GM06990 (cell line): ENCODE measurements at regions not wholly inside any gene's neighbourhood (a gene's known extent, or its start where the extent isn't known, plus 50 kb on each side); places are given as distances from the start of the nearest gene placed in this dataset.

Experiments used
- DNase-seq: peaks from one replicate; pipeline ENCODE4 v3.0.0-alpha.2; 2011; ENCODE audit not compliant: insufficient read length; ENCODE audit errors: extremely low read depth
- H3K27me3 ChIP-seq: replicated peaks from 2 replicates; pipeline ENCODE4 v1.6.0; 2011; ENCODE audit warnings: low read length; ENCODE audit not compliant: control insufficient read depth, insufficient read depth
- H3K36me3 ChIP-seq: 2 replicates; pipeline ENCODE4 v1.5.1; 2011; ENCODE audit warnings: low read length; ENCODE audit not compliant: control insufficient read depth, insufficient read depth
- H3K4me3 ChIP-seq: replicated peaks from 2 replicates; pipeline ENCODE4 v1.5.1; 2011; ENCODE audit warnings: low read depth, mild to moderate bottlenecking, control low read depth, low read length
- CTCF ChIP-seq: IDR thresholded peaks from 2 replicates; pipeline ENCODE4 v1.5.1; 2011; ENCODE audit warnings: low read length, control low read depth, mild to moderate bottlenecking, inconsistent platforms; ENCODE audit not compliant: insufficient read depth, poor library complexity, severe bottlenecking

DNA sequence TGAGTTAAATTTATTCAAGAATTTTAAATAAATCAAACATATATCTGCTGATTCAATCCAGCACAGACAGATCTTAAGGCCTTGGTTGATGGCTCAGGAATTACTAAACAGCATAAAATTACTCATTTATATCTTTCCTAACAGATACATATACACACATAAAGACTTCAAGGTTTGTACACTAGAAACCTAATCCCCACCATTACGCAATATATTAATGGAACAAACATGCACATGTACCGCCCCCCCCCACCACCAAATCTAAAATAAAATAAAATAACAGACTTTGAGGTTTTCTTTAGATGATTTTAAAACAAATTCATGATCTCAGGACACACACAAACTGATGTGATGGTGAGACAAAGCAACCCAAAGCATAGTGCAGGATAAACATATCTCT, 333.9 kb upstream of the DDX53 start:
- no peaks in the 10 kb centered on the region for H3K36me3 ChIP-seq
- H3K4me3 ChIP-seq, result no peak overlapping the region
- DNase-seq, result no peak
- no peaks in the 10 kb centered on the region for H3K27me3 ChIP-seq
- no peak for TF ChIP-seq CTCF

GRCh38 chrX:22666441-22666840, 333.3 kb upstream of the DDX53 start:
- DNase-seq, result no peak
- peak; percentile 41 for TF ChIP-seq CTCF
- no peaks in the 10 kb centered on the region for H3K36me3 ChIP-seq
- H3K27me3 ChIP-seq, result no peaks in the 10 kb centered on the region
- no peak overlapping the region for H3K4me3 ChIP-seq

DNA sequence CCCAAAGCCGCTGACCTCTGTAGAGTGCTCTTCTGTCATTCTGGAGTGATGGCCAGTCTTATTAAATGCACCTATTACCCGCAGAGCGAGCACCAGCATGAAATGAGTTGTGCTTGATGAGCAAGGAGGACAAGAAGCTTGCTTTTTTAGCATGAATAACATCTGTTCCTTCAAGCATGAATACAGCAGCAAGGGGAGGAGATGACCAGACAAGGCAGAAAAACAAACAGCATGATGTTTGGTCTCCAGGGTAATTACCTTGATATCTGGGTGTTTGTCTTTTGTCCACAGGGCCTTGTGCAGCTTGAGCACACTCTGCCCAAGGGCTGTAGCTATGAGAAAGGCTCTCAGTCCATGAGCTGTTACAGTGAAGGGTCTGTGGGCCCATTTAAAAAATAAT, 324.8 kb upstream of the DDX53 start:
- TF ChIP-seq CTCF, result no peak
- no peak overlapping the region for H3K4me3 ChIP-seq
- no peaks in the 10 kb centered on the region for H3K36me3 ChIP-seq
- no peak for DNase-seq
- H3K27me3 ChIP-seq, result no peaks in the 10 kb centered on the region

- Histone ChIP-seq H3K27me3 (no peaks in the 10 kb centered on the region), H3K4me3 (no peak overlapping the region), H3K36me3 (no peaks in the 10 kb centered on the region)
- DNase-seq, result no peak
- TF ChIP-seq CTCF, result no peak
Observed at GRCh38 chrX:22686138-22686541, 313.6 kb upstream of the DDX53 start.

DNA sequence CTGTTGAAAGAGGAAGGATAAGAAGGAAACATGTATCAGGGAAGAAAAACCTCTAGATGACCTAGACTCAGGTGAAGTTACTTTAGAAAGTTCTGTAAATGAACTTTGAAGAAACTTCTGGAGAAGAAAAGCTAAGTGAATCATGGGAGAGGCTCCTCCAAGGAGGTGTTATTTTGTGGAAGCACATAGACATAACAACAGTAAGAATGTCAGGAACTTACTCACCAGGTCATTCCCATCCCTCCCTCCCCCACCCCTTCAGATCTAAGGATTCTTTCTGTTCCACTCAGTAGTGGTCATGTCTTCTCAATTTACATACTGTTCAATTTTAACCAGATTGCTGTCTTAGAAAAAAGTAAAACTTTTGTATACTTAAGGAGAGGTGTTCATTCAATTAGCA, 310.5 kb upstream of the DDX53 start:
- Histone ChIP-seq H3K4me3 (no peak overlapping the region), H3K27me3 (no peaks in the 10 kb centered on the region), H3K36me3 (no peaks in the 10 kb centered on the region)
- no peak for DNase-seq
- TF ChIP-seq CTCF, result no peak

DNA sequence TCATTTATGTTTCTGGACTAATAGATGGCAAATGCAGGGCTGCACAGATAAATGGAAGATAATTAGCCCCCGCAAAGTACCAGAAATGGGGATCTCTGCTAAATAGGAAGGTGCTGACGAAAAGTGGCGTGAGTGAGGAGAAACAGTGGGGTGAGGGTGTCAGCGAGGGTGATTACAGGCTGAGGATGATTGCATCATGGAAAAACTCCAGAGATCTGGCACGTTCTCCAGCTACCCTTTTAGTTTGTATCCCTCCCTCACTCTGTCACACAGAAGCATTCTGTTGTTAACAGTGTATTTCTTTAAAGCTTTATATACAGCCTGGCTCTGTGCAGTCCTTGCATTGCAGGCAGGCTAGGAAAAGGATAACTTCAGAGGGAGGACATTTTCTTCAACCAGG, 309.6 kb upstream of the DDX53 start:
- H3K36me3 ChIP-seq, result no peaks in the 10 kb centered on the region
- no peak overlapping the region for H3K4me3 ChIP-seq
- no peak for DNase-seq
- no peaks in the 10 kb centered on the region for H3K27me3 ChIP-seq
- no peak for TF ChIP-seq CTCF
